CD14-positive monocyte (primary cell): ENCODE measurements at regions not wholly inside any gene's neighbourhood (a gene's known extent, or its start where the extent isn't known, plus 50 kb on each side); places are given as distances from the start of the nearest gene placed in this dataset.

Experiments used
- DNase-seq, 3 donors: peaks; one replicate each; pipeline ENCODE4 v3.0.0-alpha.2; 2011 to 2022
- H2AFZ ChIP-seq: 2 replicates; pipeline ENCODE4 v1.6.0; 2012; ENCODE audit warnings: mild to moderate bottlenecking, low read depth, low read length, inconsistent platforms; ENCODE audit not compliant: insufficient read depth, poor library complexity, severe bottlenecking
- H3K27ac ChIP-seq, 2 donors: 1 replicate in 1 of 2; 2 replicates in 1 of 2; pipeline ENCODE4 v1.5.1; 2012 to 2013; ENCODE audit warnings: low read length in 2 of 2, control low read depth in 1 of 2, inconsistent platforms in 1 of 2, low read depth in 1 of 2, mild to moderate bottlenecking in 1 of 2
- H3K27me3 ChIP-seq, 2 donors: one replicate each; pipeline versions ENCODE4 v1.6.0 to v1.6.1; 2011 to 2013; ENCODE audit warnings: low read length in 2 of 2; ENCODE audit not compliant: control insufficient read depth in 2 of 2, insufficient read depth in 2 of 2
- H3K36me3 ChIP-seq, 2 donors: replicated peaks in 1 of 2; 1 replicate in 1 of 2; 2 replicates in 1 of 2; pipeline versions ENCODE4 v1.5.1 to v1.6.1; 2012 to 2013; ENCODE audit warnings: low read length in 2 of 2, control low read depth in 1 of 2, inconsistent platforms in 1 of 2, mild to moderate bottlenecking in 1 of 2; ENCODE audit not compliant: insufficient read depth in 2 of 2, control insufficient read depth in 1 of 2
- H3K4me1 ChIP-seq, 2 donors: 1 replicate in 1 of 2; 2 replicates in 1 of 2; pipeline versions ENCODE4 v1.5.1 to v1.6.1; 2012 to 2013; ENCODE audit warnings: low read length in 2 of 2, control low read depth in 1 of 2, inconsistent platforms in 1 of 2, mild to moderate bottlenecking in 1 of 2, moderate library complexity in 1 of 2; ENCODE audit not compliant: insufficient read depth in 2 of 2, control insufficient read depth in 1 of 2
- H3K4me2 ChIP-seq: replicated peaks from 2 replicates; pipeline ENCODE3; 2012; ENCODE audit warnings: low read length, moderate library complexity, mild to moderate bottlenecking; ENCODE audit not compliant: poor library complexity, severe bottlenecking; ENCODE audit errors: extremely low read depth
- H3K4me3 ChIP-seq, 3 experiments: fragments of 200-600 bp in 1 of 3; sonication (generic) in 1 of 3; replicated peaks in 1 of 3; 1 replicate in 2 of 3; 2 replicates in 1 of 3; pipeline ENCODE4 v1.5.1; 2011 to 2013; ENCODE audit warnings: low read length in 3 of 3, mild to moderate bottlenecking in 3 of 3, control low read depth in 2 of 3, low read depth in 2 of 3, inconsistent platforms in 1 of 3, moderate library complexity in 1 of 3
- H3K79me2 ChIP-seq: 2 replicates; pipeline ENCODE4 v1.6.0; 2012; ENCODE audit warnings: mild to moderate bottlenecking, control low read depth, inconsistent platforms, low read length, moderate library complexity; ENCODE audit not compliant: insufficient read depth
- H3K9ac ChIP-seq: 2 replicates; pipeline ENCODE4 v1.6.0; 2017; ENCODE audit warnings: low read length, mild to moderate bottlenecking; ENCODE audit not compliant: insufficient read depth, poor library complexity, severe bottlenecking
- H3K9me3 ChIP-seq, 2 donors: replicated peaks in 1 of 2; 1 replicate in 1 of 2; 2 replicates in 1 of 2; pipeline versions ENCODE4 v1.5.1 to v1.6.1; 2012 to 2013; ENCODE audit warnings: low read length in 2 of 2, control low read depth in 1 of 2; ENCODE audit not compliant: control insufficient read depth in 1 of 2, insufficient read depth in 1 of 2
- H4K20me1 ChIP-seq: 2 replicates; pipeline ENCODE4 v1.6.0; 2012; ENCODE audit warnings: mild to moderate bottlenecking, low read length, control low read depth, moderate library complexity; ENCODE audit not compliant: insufficient read depth
- H3K27ac Mint-ChIP-seq, 7 donors: one replicate each; pipeline ENCODE4 v1.8.0; 2020; ENCODE audit warnings: mild to moderate bottlenecking in 7 of 7, mixed read lengths in 7 of 7, moderate library complexity in 6 of 7, inconsistent platforms in 2 of 7
- H3K27me3 Mint-ChIP-seq, 3 donors: one replicate each; pipeline ENCODE4 v1.8.0; 2021 to 2022; ENCODE audit warnings: low read depth in 3 of 3, mild to moderate bottlenecking in 3 of 3, mixed read lengths in 3 of 3, moderate library complexity in 3 of 3, inconsistent platforms in 1 of 3
- H3K36me3 Mint-ChIP-seq, 2 donors: one replicate each; pipeline ENCODE4 v1.8.0; 2020; ENCODE audit warnings: mixed read lengths in 2 of 2, inconsistent platforms in 1 of 2, mild to moderate bottlenecking in 1 of 2
- H3K4me1 Mint-ChIP-seq: one replicate; pipeline ENCODE4 v1.8.0; 2020; ENCODE audit warnings: mild to moderate bottlenecking, mixed read lengths
- H3K4me3 Mint-ChIP-seq, 2 donors: one replicate each; pipeline ENCODE4 v1.8.0; 2020; ENCODE audit warnings: mild to moderate bottlenecking in 2 of 2, mixed read lengths in 2 of 2, moderate library complexity in 1 of 2
- H3K9me3 Mint-ChIP-seq, 7 donors: one replicate each; pipeline ENCODE4 v1.8.0; 2020 to 2022; ENCODE audit warnings: mixed read lengths in 7 of 7, mild to moderate bottlenecking in 6 of 7, moderate library complexity in 6 of 7, inconsistent platforms in 2 of 7
- CTCF ChIP-seq: fragments of 200-600 bp; IDR thresholded peaks from one replicate; pipeline ENCODE4 v1.8.0; 2022; ENCODE audit warnings: antibody characterized with exemption, mild to moderate bottlenecking
- WGBS: methylation state at CpG from one replicate; pipeline ENCODE4 v1.1.5; 2013; ENCODE audit warnings: missing lambda C conversion rate; ENCODE audit not compliant: insufficient coverage; 5-methylcytosine and 5-hydroxymethylcytosine counted together
- intact Hi-C, 2 donors: fragments of 100-400 bp; cut with micrococcal nuclease; formaldehyde crosslinking; loops; one replicate each; pipeline versions ENCODE4 v1.15.0 to v1.15.1; 2023

DNA sequence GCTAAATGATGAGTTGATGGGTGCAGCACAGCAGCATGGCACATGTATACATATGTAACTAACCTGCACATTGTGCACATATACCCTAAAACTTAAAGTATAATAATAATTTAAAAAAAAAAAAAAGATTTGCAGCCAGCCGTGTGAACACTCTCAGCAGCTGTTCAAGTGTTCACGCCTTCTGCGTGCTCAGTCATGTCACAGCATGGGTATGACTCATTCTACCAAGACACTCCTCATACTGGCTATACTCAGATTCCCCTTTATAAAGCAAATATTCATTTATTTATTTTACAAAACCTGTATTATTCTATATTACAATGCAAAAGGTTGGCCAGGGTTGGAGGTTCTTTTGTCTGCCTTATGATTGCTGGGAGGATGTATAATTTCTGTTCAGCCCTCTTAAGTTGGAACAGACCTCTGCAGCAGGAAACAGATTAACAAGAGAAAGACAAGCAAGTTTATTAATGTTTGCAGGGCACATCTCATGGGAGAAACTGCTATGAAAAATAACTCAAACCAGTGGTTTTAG lies 1230.6 kb upstream of the CHAC2 start:
- no CpG with 5 or more reads among the region's 3 CpGs for WGBS

DNA sequence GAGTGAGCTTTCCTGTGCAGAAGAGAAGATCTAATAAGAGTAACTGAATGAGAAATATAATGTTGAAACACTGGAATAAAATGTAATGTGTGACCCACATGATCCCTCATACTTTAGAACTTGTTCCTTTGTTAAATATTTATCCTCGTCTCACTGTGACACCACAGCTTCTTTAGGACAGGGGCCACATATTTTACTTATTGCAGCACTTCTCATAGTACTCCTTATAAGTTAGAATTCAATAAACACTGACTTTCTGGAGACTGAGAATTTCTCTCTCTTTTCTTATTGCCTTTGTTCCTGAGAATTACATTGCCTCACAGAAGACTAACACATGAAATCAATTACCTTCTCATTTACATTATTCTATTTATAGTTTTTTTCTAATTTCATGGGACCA lies 1234.6 kb upstream of the CHAC2 start:
- no peak for TF ChIP-seq CTCF
- no peaks in the 10 kb centered on the region for H3K36me3 ChIP-seq
- Mint-ChIP-seq H3K4me1 (no peaks in the 10 kb centered on the region), H3K4me3 (no peak overlapping the region), H3K9me3 (peaks cover 0 to 11% (median 0%) of the 10 kb centered on the region in 7 donors), H3K27ac (no peak overlapping the region), H3K36me3 (no peaks in the 10 kb centered on the region), H3K27me3 (peaks cover 0 to 2% (median 0%) of the 10 kb centered on the region in 3 donors)
- H4K20me1 ChIP-seq: no peaks in the 10 kb centered on the region
- no peak overlapping the region for H3K27ac ChIP-seq
- WGBS: no CpG with 5 or more reads among the region's 1 CpG
- no peak for DNase-seq
- no peak overlapping the region for H3K4me3 ChIP-seq
- H3K79me2 ChIP-seq: no peaks in the 10 kb centered on the region
- H3K4me1 ChIP-seq: no peaks in the 10 kb centered on the region
- intact Hi-C loops: no loop called here
- peaks cover 0 to 8% of the 10 kb centered on the region in 2 donors for H3K9me3 ChIP-seq
- no peak overlapping the region for H2AFZ ChIP-seq
- H3K4me2 ChIP-seq: no peak overlapping the region
- H3K9ac ChIP-seq: no peak overlapping the region
- H3K27me3 ChIP-seq: no peaks in the 10 kb centered on the region

More for the DNA sequence above, 1230.6 kb upstream of the CHAC2 start:
- no peaks in the 10 kb centered on the region for H3K36me3 ChIP-seq
- H3K79me2 ChIP-seq: no peaks in the 10 kb centered on the region
- TF ChIP-seq CTCF: no peak
- no peak overlapping the region for H3K27ac Mint-ChIP-seq
- DNase-seq: no peak
- H3K4me3 ChIP-seq: no peak overlapping the region
- H3K4me2 ChIP-seq: no peak overlapping the region
- peaks cover 0 to 15% (median 2%) of the 10 kb centered on the region in 7 donors for H3K9me3 Mint-ChIP-seq
- no peak overlapping the region for H2AFZ ChIP-seq
- H3K4me1 ChIP-seq: no peaks in the 10 kb centered on the region
- H3K4me1 Mint-ChIP-seq: no peaks in the 10 kb centered on the region
- no peak overlapping the region for H3K9ac ChIP-seq
- no peaks in the 10 kb centered on the region for H4K20me1 ChIP-seq
- H3K9me3 ChIP-seq: peaks cover 0 to 4% of the 10 kb centered on the region in 2 donors
- no peaks in the 10 kb centered on the region for H3K27me3 ChIP-seq
- no peaks in the 10 kb centered on the region for H3K27me3 Mint-ChIP-seq
- no peak overlapping the region for H3K4me3 Mint-ChIP-seq
- H3K27ac ChIP-seq: no peak overlapping the region
- intact Hi-C loops: no loop called here
- H3K36me3 Mint-ChIP-seq: no peaks in the 10 kb centered on the region
